ENCODE measurements at regions not wholly inside any gene's neighbourhood (a gene's known extent, or its start where the extent isn't known, plus 50 kb on each side); places are given as distances from the start of the nearest gene placed in this dataset.

DNA sequence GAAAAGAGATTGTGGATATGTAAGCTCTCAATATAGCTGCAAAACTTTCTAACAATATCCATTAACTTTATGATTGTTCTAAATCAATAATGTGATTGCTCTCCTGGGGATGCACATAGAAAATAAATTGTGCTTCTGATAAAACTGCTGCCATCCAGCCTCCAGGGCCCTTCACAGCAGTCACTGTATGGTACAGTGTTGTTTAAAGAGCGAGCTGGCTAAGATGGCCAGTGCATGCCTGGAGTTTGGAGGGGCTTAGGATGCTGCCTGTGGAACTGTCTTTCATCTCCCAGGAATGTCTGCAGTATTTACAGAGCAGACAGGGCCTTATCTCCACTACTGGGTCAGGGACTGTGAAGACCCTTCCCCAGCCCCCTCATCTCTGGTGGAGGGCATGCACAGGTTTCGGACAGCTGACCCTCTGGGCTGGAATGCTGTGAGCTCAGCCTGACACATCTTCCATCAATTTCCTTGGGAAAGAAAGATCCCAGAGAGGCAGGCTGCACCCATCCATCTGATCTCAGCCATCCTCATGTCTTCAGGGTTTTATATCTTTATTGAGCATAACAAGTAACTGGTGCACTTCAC is 137.0 kb downstream of the PLPP3 start:
- DNase-seq (ENCODE audit: low spot score): no peak

DNA sequence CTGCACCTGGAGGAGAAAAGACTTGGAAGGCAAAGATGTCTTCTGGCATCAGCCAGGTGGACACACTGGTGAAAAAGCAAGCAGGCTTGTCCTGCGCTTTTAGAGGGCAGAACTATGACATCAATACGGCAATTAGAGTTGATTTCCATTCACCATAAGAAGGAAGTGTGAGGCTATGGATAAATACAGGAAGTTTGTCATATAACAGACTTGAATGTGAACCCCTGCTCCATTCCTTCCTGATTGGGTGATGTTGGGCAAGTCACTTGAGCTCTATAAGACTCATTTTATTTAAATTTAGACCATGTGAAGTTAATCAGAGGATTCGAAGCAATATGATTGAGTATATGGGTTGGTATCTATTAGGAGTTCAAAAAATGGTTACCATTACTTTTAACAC is 137.8 kb downstream of the PLPP3 start:
- no peak for DNase-seq (ENCODE audit: low spot score)

DNA sequence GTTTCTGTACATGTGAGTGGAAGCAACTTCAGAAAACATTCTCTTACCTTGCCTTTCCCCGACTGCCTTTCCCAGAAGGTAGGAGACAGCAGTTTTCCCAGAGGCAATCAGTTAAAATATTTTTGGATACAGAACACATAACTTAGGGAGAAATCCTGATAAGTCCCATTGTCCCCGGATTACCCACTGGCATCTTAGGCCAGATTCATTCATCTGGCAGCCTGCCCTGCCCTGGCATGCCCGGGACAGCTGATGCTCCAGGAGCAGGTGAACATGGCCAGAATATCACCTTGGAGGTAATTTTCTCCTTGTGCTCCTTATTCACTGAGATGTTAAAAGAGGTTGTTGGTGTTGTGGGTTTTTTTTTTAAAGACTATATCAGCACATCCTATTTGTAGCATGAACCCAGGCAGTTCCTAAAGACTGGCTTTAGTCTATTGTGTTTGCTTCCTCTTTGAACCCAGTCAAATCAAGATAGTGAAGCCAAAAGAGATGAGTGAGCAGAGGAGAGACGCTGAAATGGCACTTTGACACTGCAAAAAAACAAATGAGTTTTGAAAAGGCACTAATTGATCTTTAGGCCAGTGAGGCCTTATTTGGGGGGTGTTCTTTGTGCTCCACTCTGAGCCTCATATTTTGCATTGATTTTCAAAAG is 139.6 kb downstream of the PLPP3 start:
- DNase-seq (ENCODE audit: low spot score): no peak

DNA sequence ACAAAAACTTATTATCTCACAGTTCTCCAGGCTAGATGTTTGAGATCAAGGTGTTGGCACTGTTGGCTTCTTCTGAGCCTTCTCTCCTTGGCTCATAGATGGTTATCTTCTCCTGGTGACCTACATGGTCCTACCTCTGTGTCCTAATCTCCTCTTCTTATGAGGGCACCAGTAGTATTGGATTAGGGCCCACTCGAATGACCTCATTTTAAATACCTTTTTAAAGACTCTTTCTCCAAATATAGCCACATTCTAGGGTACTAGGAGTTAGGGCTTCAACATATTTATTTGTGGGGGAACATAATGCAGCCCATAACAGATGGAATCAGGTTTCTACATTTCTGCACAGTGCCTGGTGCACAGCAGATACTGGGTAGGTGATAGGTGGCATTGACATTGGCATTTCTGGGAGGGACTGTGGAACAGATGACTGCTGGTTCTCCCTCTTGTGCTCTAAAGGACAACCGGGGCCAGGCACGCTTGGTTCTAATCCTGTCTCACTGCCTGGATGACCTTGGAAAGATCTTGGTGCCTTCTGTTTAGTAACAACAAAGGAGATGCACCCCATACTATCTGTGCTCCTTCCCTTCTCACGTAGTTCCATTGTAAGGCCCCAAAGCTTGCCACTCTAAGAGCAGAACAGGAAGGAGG is 140.3 kb downstream of the PLPP3 start:
- DNase-seq (ENCODE audit: low spot score): no peak

- DNase-seq (ENCODE audit: low spot score): no peak
Measured at GRCh38 chr1:56437959-56438358, 141.4 kb downstream of the PLPP3 start.

GRCh38 chr1:56436912-56437417 is 142.4 kb downstream of the PLPP3 start:
- no peak for DNase-seq (ENCODE audit: low spot score)

- DNase-seq (ENCODE audit: low spot score): no peak
Measured at GRCh38 chr1:56436296-56436695, 143.1 kb downstream of the PLPP3 start.

DNA sequence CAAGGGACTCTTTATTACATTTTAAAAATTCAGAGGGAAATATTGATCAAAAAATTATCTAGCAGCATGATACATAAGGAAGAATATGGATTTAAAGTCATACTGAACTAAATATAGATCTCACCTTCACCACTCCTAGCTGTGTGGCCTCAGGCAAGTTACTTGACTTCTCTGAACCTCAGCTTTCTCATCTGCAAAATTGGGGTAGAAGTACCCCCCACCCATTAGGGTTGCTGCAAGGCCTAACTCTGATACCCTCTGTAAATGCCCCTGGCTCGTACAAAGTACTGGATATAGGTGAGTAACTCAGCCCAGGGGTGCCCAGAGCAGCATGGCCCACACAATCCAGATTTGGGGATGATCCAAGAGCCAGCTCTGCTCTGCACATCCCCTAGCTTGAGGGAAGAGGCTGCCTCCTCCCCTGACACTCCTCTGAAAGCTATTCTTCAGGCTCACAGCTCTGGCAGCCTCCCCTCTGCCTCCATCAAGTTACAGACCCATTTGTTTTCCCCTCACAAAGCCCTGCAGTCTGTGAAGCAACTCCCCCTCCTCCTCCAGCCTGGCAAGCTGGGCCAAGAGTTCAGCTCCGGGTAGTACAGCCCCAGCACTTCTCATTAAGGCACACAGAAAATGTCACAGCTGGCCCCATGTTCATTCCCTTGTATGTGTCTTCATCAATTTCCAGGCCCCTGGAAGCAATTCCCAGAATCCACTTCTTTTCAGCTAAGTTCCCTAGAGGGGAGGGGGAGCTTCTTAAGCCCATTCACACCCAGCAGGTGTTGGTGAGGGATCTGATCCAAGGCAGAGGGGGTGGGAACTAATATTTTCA is 143.7 kb downstream of the PLPP3 start:
- DNase-seq (ENCODE audit: low spot score): no peak

GRCh38 chr1:56434740-56435139 is 144.6 kb downstream of the PLPP3 start:
- no peak for DNase-seq (ENCODE audit: low spot score)

GRCh38 chr1:56434025-56434424 is 145.3 kb downstream of the PLPP3 start:
- DNase-seq (ENCODE audit: low spot score): no peak

DNA sequence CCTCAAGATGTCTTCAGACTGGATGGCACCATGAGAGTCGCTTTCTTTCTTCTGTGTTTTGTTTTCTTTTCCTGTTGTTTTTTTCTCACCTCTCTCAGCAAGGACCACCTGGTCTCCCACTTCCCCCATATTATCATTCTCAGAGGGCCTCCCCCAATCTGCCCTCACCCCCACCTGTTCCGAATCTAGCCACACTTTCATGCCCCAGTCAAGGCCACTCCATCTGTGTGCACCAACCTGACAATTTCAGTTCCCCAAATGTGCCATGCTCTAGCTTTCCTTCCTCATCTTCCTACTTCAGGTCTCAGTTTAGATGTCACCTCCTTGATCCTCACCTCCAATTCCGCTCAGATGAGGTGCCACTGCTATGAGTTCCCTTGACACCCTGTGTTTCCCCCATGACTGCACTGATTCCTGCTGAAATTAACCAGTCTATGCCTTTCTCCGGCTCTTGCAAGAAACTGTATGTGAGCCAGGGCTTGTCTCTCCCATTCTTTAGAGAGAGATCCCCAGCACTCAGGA is 146.2 kb downstream of the PLPP3 start:
- DNase-seq (ENCODE audit: low spot score): no peak

- no peak for DNase-seq (ENCODE audit: low spot score)
Measured at GRCh38 chr1:56432166-56432971, 147.0 kb downstream of the PLPP3 start.

- no peak for DNase-seq (ENCODE audit: low spot score)
Measured at GRCh38 chr1:56430141-56430839, 149.1 kb downstream of the PLPP3 start.

DNA sequence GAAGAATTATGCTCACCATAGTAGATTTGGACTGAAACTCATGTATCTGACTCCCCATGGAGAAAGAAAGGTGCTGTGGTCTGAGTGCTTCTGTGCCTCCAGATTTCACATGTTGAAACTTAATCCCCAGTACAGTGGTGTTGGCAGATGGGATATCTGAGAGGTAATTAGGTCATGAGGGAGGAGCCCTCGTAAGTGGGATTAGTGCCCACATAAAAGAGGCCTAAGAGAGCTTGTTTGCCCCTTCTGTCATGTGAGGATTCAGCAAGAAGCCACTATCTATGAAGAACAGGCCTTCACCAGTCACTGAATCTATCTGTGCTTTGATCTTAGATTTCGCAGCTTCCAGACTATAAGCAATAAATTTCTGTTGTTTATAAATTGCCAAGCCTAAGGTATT is 150.1 kb downstream of the PLPP3 start:
- no peak for DNase-seq (ENCODE audit: low spot score)

- no peak for DNase-seq (ENCODE audit: low spot score)
Measured at GRCh38 chr1:56426587-56427381, 152.6 kb downstream of the PLPP3 start.

DNA sequence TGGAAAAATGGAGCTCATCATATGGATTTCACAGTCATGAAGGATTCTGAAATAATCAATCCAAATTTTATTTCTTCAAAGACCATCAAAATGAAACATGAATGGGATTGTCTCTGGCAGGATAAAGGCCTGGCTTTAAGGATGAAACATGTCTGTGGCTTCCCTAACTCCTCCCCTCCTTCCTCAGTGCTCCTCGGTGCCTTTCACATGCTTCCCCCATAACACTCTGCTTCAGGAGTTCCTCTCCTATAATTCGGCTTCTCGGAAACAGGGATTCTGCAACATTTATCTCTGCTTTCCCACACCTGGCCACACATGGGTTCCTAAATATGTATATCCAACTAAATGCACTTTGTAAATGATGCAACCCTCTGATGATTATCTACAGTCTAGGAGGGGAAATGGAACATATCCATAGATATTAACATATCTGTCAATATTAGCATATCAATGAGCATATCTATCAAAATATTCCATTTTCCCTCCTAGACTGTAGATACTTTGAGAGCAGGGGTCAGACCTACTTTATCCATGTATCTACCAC is 153.8 kb downstream of the PLPP3 start:
- DNase-seq (ENCODE audit: low spot score): no peak

- no peak for DNase-seq (ENCODE audit: low spot score)
Measured at GRCh38 chr1:56424744-56425493, 154.4 kb downstream of the PLPP3 start.

- DNase-seq (ENCODE audit: low spot score): no peak
Measured at GRCh38 chr1:56423716-56424115, 155.6 kb downstream of the PLPP3 start.

GRCh38 chr1:56418151-56418631 is 161.2 kb downstream of the PLPP3 start:
- no peak for DNase-seq (ENCODE audit: low spot score)

Measured in CD4-positive, alpha-beta T cell treated with Interleukin-6 at 100 ng/mL for 8 hours (primary cell).